MM.1S (cell line): ENCODE measurements at regions not wholly inside any gene's neighbourhood (a gene's known extent, or its start where the extent isn't known, plus 50 kb on each side); places are given as distances from the start of the nearest gene placed in this dataset.

Source experiments
- DNase-seq: peaks from one replicate; pipeline ENCODE4 v3.0.0-alpha.2; 2015
- H2AFZ ChIP-seq: fragments of 300-600 bp; sonication (generic); 2 replicates; pipeline ENCODE4 v1.6.0; 2016; ENCODE audit warnings: antibody characterized with exemption, low read length
- H3F3A ChIP-seq: fragments of 300-600 bp; sonication (generic); 2 replicates; pipeline ENCODE4 v1.6.1; 2016; ENCODE audit warnings: mild to moderate bottlenecking, antibody characterized with exemption, low read length, moderate library complexity, mixed read lengths; ENCODE audit not compliant: insufficient read depth
- H3K27ac ChIP-seq: fragments of 300-600 bp; sonication (generic); 2 replicates; pipeline ENCODE4 v1.5.1; 2016; ENCODE audit warnings: mild to moderate bottlenecking, low read length
- H3K27me3 ChIP-seq: fragments of 300-600 bp; sonication (generic); replicated peaks from 2 replicates; pipeline ENCODE4 v1.6.0; 2016; ENCODE audit warnings: low read length; ENCODE audit not compliant: insufficient read depth
- H3K36me3 ChIP-seq: fragments of 300-600 bp; sonication (generic); replicated peaks from 2 replicates; pipeline ENCODE4 v1.6.1; 2016; ENCODE audit warnings: mild to moderate bottlenecking, low read length, mixed read lengths; ENCODE audit not compliant: insufficient read depth
- H3K4me1 ChIP-seq: fragments of 300-600 bp; sonication (generic); 2 replicates; pipeline ENCODE4 v1.6.1; 2016; ENCODE audit warnings: low read length, mixed read lengths
- H3K4me2 ChIP-seq: fragments of 300-600 bp; sonication (generic); 2 replicates; pipeline ENCODE4 v1.6.0; 2016; ENCODE audit warnings: low read depth, low read length
- H3K4me3 ChIP-seq: fragments of 300-600 bp; sonication (generic); 2 replicates; pipeline ENCODE4 v1.5.1; 2016; ENCODE audit warnings: low read length, mixed read lengths
- H3K79me2 ChIP-seq: fragments of 300-600 bp; sonication (generic); 2 replicates; pipeline ENCODE4 v1.6.1; 2016; ENCODE audit warnings: mixed run types, low read length, mixed read lengths
- H3K9ac ChIP-seq: fragments of 300-600 bp; sonication (generic); 2 replicates; pipeline ENCODE4 v1.6.1; 2016; ENCODE audit warnings: low read length, mixed read lengths
- H3K9me2 ChIP-seq: fragments of 300-600 bp; sonication (generic); replicated peaks from 2 replicates; pipeline ENCODE4 v1.6.1; 2016; ENCODE audit warnings: mild to moderate bottlenecking, low read length, mixed read lengths; ENCODE audit not compliant: insufficient read depth
- H3K9me3 ChIP-seq: fragments of 300-600 bp; sonication (generic); replicated peaks from 2 replicates; pipeline ENCODE4 v1.6.1; 2016; ENCODE audit warnings: mild to moderate bottlenecking, low read length, mixed read lengths; ENCODE audit not compliant: insufficient read depth
- H4K20me1 ChIP-seq: fragments of 300-600 bp; sonication (generic); 2 replicates; pipeline ENCODE4 v1.6.1; 2016; ENCODE audit warnings: mild to moderate bottlenecking, low read length, moderate library complexity, mixed read lengths; ENCODE audit not compliant: insufficient read depth
- CTCF ChIP-seq: fragments of 300-600 bp; sonication (generic); IDR thresholded peaks from 2 replicates; pipeline ENCODE4 v1.5.1; 2016; ENCODE audit warnings: antibody characterized with exemption, low read length, mixed read lengths
- EZH2 ChIP-seq: fragments of 300-600 bp; sonication (generic); optimal IDR thresholded peaks from 2 replicates; pipeline ENCODE3; 2017; ENCODE audit warnings: low read depth, mild to moderate bottlenecking, antibody characterized with exemption, low read length, mixed read lengths
- EZH2phosphoT487 ChIP-seq: fragments of 300-600 bp; sonication (generic); IDR thresholded peaks from 2 replicates; pipeline ENCODE4 v1.6.1; 2018; ENCODE audit warnings: antibody characterized with exemption, low read length

GRCh38 chr7:41255716-41256115, 447.2 kb downstream of the INHBA start:
- Histone ChIP-seq H3F3A (no peaks in the 10 kb centered on the region), H3K79me2 (no peaks in the 10 kb centered on the region), H3K4me3 (no peak overlapping the region), H3K4me2 (no peak overlapping the region), H2AFZ (no peak overlapping the region), H3K36me3 (no peaks in the 10 kb centered on the region), H3K9ac (no peak overlapping the region), H4K20me1 (no peaks in the 10 kb centered on the region), H3K9me3 (no peaks in the 10 kb centered on the region), H3K27ac (no peak overlapping the region), H3K9me2 (no peaks in the 10 kb centered on the region), H3K4me1 (no peaks in the 10 kb centered on the region), H3K27me3 (no peaks in the 10 kb centered on the region)
- TF ChIP-seq EZH2phosphoT487 (no peak), CTCF (no peak), EZH2 (no peak)
- DNase-seq = no peak

- no peak for TF ChIP-seq EZH2
- no peak for TF ChIP-seq EZH2phosphoT487
- no peak for TF ChIP-seq CTCF
- DNase-seq = no peak
- Histone ChIP-seq H3K36me3 (no peaks in the 10 kb centered on the region), H4K20me1 (no peaks in the 10 kb centered on the region), H3K9ac (no peak overlapping the region), H3K4me2 (no peak overlapping the region), H3K4me3 (no peak overlapping the region), H3K27me3 (no peaks in the 10 kb centered on the region), H3K9me2 (no peaks in the 10 kb centered on the region), H3F3A (no peaks in the 10 kb centered on the region), H3K27ac (no peak overlapping the region), H3K79me2 (no peaks in the 10 kb centered on the region), H3K9me3 (no peaks in the 10 kb centered on the region), H3K4me1 (no peaks in the 10 kb centered on the region), H2AFZ (no peak overlapping the region)
Measured at GRCh38 chr7:41255113-41255512, 447.8 kb downstream of the INHBA start.

GRCh38 chr7:41252957-41253356, 449.9 kb downstream of the INHBA start:
- Histone ChIP-seq H3K9ac (no peak overlapping the region), H3F3A (no peaks in the 10 kb centered on the region), H3K27ac (no peak overlapping the region), H3K9me3 (no peaks in the 10 kb centered on the region), H3K27me3 (no peaks in the 10 kb centered on the region), H2AFZ (no peak overlapping the region), H3K9me2 (no peaks in the 10 kb centered on the region), H4K20me1 (no peaks in the 10 kb centered on the region), H3K36me3 (no peaks in the 10 kb centered on the region), H3K79me2 (no peaks in the 10 kb centered on the region), H3K4me3 (no peak overlapping the region), H3K4me1 (no peaks in the 10 kb centered on the region), H3K4me2 (no peak overlapping the region)
- DNase-seq = no peak
- no peak for TF ChIP-seq EZH2
- TF ChIP-seq EZH2phosphoT487 = no peak
- no peak for TF ChIP-seq CTCF
